GM12878 (cell line): ENCODE measurements at regions not wholly inside any gene's neighbourhood (a gene's known extent, or its start where the extent isn't known, plus 50 kb on each side); places are given as distances from the start of the nearest gene placed in this dataset.

Experiments
- ATAC-seq: fragments of 200-7000 bp; cut with Tn5 transposase; 3 replicates; pipeline ENCODE4 v1.9.1; 2020; ENCODE audit warnings: mild to moderate bottlenecking, moderate library complexity
- BruUV-seq: library from RNA; stranded (reverse); fragments of 400-500 nt; replicated peaks from 2 replicates; lab custom pipeline; 2021; lab: Mats Ljungman, UMichigan
- CTCF ChIA-PET: fragments of 300-600 bp; sonication (Branson Sonifier 250); formaldehyde crosslinking; extraction: SDS; loops from one replicate; lab custom pipeline; 2021; ENCODE audit warnings: inconsistent platforms; lab: Yijun Ruan, JAX
- POLR2A ChIA-PET: fragments of 350-600 bp; formaldehyde crosslinking; extraction: SDS; loops from one replicate; lab custom pipeline; 2021; ENCODE audit warnings: inconsistent platforms; lab: Charles Lee
- RAD21 ChIA-PET: fragments of 300-600 bp; sonication (Branson Sonifier 250); formaldehyde crosslinking; loops from one replicate; lab custom pipeline; 2023; ENCODE audit warnings: antibody characterized with exemption; ENCODE audit not compliant: unreplicated experiment; lab: Charles Lee
- SMC1A ChIA-PET: fragments of 300-600 bp; sonication (Branson Sonifier 250); formaldehyde crosslinking; loops from one replicate; lab custom pipeline; 2023; ENCODE audit not compliant: unreplicated experiment, uncharacterized antibody; lab: Charles Lee
- DNase-seq: peaks from one replicate; pipeline ENCODE4 v3.0.0-alpha.2; 2011; ENCODE audit warnings: low read depth, low spot score
- FAIRE-seq: peaks from 3 replicates; lab custom pipeline; 2011; peaks lifted over from hg19 to GRCh38; lab: Jason Lieb, UNC
- H2AFZ ChIP-seq: 2 replicates; pipeline ENCODE4 v1.6.0; 2011; ENCODE audit warnings: low read depth, low read length, control low read depth; ENCODE audit not compliant: control insufficient read depth
- H3K27ac ChIP-seq: 2 replicates; pipeline ENCODE4 v1.5.1; 2011; ENCODE audit warnings: control low read depth; ENCODE audit not compliant: control insufficient read depth, insufficient read depth
- H3K27me3 ChIP-seq, 2 experiments: replicated peaks in 1 of 2; 2 replicates each; pipeline versions ENCODE4 v1.6.0 to v1.6.1; 2011; ENCODE audit warnings: low read length in 1 of 2; ENCODE audit not compliant: control insufficient read depth in 2 of 2, insufficient read depth in 2 of 2
- H3K36me3 ChIP-seq, 2 experiments: 2 replicates each; pipeline ENCODE4 v1.5.1; 2011; ENCODE audit warnings: low read length in 1 of 2; ENCODE audit not compliant: control insufficient read depth in 2 of 2, insufficient read depth in 2 of 2
- H3K4me1 ChIP-seq: 2 replicates; pipeline ENCODE4 v1.6.1; 2011; ENCODE audit warnings: mild to moderate bottlenecking, low read length, moderate library complexity, mixed read lengths; ENCODE audit not compliant: control insufficient read depth, insufficient read depth
- H3K4me2 ChIP-seq: 2 replicates; pipeline ENCODE4 v1.6.0; 2011; ENCODE audit warnings: control low read depth; ENCODE audit not compliant: control insufficient read depth, insufficient read depth
- H3K4me3 ChIP-seq: fragments of 200-600 bp; sonication (generic); 2 replicates; pipeline ENCODE4 v1.5.1; 2016
- H3K79me2 ChIP-seq: 2 replicates; pipeline ENCODE4 v1.6.0; 2011; ENCODE audit warnings: low read length; ENCODE audit not compliant: control insufficient read depth, insufficient read depth
- H3K9ac ChIP-seq: 2 replicates; pipeline ENCODE4 v1.8.0; 2011; ENCODE audit warnings: low read length, control low read depth, mixed read lengths; ENCODE audit not compliant: control insufficient read depth, insufficient read depth
- H3K9me3 ChIP-seq: replicated peaks from 3 replicates; pipeline ENCODE4 v1.5.1; 2011; ENCODE audit warnings: mild to moderate bottlenecking, low read length; ENCODE audit not compliant: control insufficient read depth, insufficient read depth
- H4K20me1 ChIP-seq: 2 replicates; pipeline ENCODE4 v1.6.0; 2011; ENCODE audit not compliant: control insufficient read depth, insufficient read depth
- BACH1 ChIP-seq: fragments of 450-650 bp; IDR thresholded peaks from 2 replicates; pipeline ENCODE4 v1.6.1; 2017; ENCODE audit warnings: mild to moderate bottlenecking, borderline replicate concordance
- DPF2 ChIP-seq: fragments of 450-650 bp; IDR thresholded peaks from 2 replicates; pipeline ENCODE4 v1.6.1; 2017; ENCODE audit warnings: mild to moderate bottlenecking
- FOXM1 ChIP-seq: IDR thresholded peaks from 2 replicates; pipeline ENCODE4 v1.6.1; 2012; ENCODE audit warnings: low read depth, mild to moderate bottlenecking, inconsistent platforms, low read length, moderate library complexity
- HDAC2 ChIP-seq: fragments of 200-600 bp; sonication (generic); IDR thresholded peaks from 2 replicates; pipeline ENCODE4 v1.6.1; 2017
- NFXL1 ChIP-seq: fragments of 450-650 bp; IDR thresholded peaks from 2 replicates; pipeline ENCODE4 v1.6.1; 2017; ENCODE audit warnings: antibody characterized with exemption, mild to moderate bottlenecking, borderline replicate concordance
- PAX8 ChIP-seq: fragments of 450-650 bp; IDR thresholded peaks from 2 replicates; pipeline ENCODE4 v1.6.1; 2017; ENCODE audit warnings: mild to moderate bottlenecking, moderate library complexity
- RBBP5 ChIP-seq: fragments of 200-600 bp; sonication (generic); conservative IDR thresholded peaks from 2 replicates; pipeline ENCODE4 v1.6.1; 2016
- SUZ12 ChIP-seq: fragments of 200-600 bp; sonication (generic); IDR thresholded peaks from one replicate; pipeline ENCODE4 v1.6.1; 2018; ENCODE audit warnings: antibody characterized with exemption, mild to moderate bottlenecking; ENCODE audit not compliant: unreplicated experiment
- WGBS: methylation state at CpG from one replicate; pipeline ENCODE4 v1.1.6; 2016; ENCODE audit warnings: low lambda C conversion rate; ENCODE audit not compliant: insufficient replicate concordance, insufficient coverage; ENCODE audit errors: missing lambda C conversion rate; 5-methylcytosine and 5-hydroxymethylcytosine counted together
- in situ Hi-C: fragments of 300-500 bp; cut with MboI; formaldehyde crosslinking; loops from 9 replicates; pipeline ENCODE4 v1.14.3; 2018; ENCODE audit warnings: mixed read lengths
- intact Hi-C: fragments of 100-400 bp; cut with micrococcal nuclease; formaldehyde crosslinking; loops from one replicate; pipeline ENCODE4 v1.14.2; 2022; ENCODE audit not compliant: unreplicated experiment
- TF ChIP-seq, protein P1 (sequence below): IDR thresholded peaks from 2 replicates; pipeline ENCODE4 v1.6.1; 2012; ENCODE audit warnings: low read depth, low read length, improper control_type of control experiment

DNA sequence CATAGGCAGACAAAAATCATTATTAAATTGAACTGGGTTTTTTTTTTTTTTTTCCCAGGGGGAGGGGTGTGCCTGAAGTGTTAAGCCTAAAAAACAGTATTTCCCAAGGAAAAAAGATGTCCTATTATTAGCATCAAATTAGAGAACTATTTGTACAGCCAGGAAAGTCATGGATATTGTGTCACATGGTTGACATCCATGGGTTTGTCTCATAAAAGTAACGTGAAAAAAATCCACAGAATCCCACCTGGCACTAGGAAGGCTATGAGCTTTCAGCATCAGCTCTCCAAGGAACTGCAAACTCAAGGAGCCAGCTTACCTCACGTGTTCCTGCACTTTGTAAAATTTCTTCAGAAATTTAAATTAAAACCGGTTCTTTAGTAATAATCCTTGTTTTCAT is 69.1 kb upstream of the EGLN3 start:
- SMC1A ChIA-PET: interaction anchor here (0.8 to 11.4 kb wide), 24 partner anchors 9 to 202 kb away, joined by 3 to 132 read pairs (median 4); no protein-coding TSS in a partner anchor
- RAD21 ChIA-PET: interaction anchor here (0.8 to 7.4 kb wide), 19 partner anchors 12 to 177 kb away, joined by 3 to 41 read pairs (median 6); partner anchors contain the start of gene EGLN3
- BruUV-seq: no TSS peak
- no peaks in the 10 kb centered on the region for H3K9me3 ChIP-seq
- no peaks in the 10 kb centered on the region for H3K36me3 ChIP-seq
- no peaks in the 10 kb centered on the region; the same call in 1 of the 2 replicates for H3K79me2 ChIP-seq
- FAIRE-seq: no peak
- WGBS: 58% methylated on average over 3 of the region's 3 CpGs
- H2AFZ ChIP-seq: no peak overlapping the region; the same call in 1 of the 2 replicates
- POLR2A ChIA-PET: interaction anchor here (0.7 to 1.9 kb wide), 4 partner anchors 9 to 27 kb away, joined by 3 to 7 read pairs (median 4); no protein-coding TSS in a partner anchor
- TF ChIP-seq RBBP5 (no peak), SUZ12 (no peak), FOXM1 (no peak), HDAC2 (no peak), PAX8 (no peak), BACH1 (no peak), NFXL1 (no peak), DPF2 (no peak)
- TF ChIP-seq, protein P1, sequence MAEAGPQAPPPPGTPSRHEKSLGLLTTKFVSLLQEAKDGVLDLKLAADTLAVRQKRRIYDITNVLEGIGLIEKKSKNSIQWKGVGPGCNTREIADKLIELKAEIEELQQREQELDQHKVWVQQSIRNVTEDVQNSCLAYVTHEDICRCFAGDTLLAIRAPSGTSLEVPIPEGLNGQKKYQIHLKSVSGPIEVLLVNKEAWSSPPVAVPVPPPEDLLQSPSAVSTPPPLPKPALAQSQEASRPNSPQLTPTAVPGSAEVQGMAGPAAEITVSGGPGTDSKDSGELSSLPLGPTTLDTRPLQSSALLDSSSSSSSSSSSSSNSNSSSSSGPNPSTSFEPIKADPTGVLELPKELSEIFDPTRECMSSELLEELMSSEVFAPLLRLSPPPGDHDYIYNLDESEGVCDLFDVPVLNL: no peak
- intact Hi-C loops (no loop called here), in situ Hi-C loops (no loop called here)
- no peak overlapping the region for H3K9ac ChIP-seq
- ATAC-seq: no peak
- H3K27ac ChIP-seq: no peak overlapping the region
- H3K27me3 ChIP-seq: no peaks in the 10 kb centered on the region
- no peaks in the 10 kb centered on the region for H4K20me1 ChIP-seq
- no peak for DNase-seq
- H3K4me3 ChIP-seq: no peak overlapping the region
- peak overlapping the region; percentile 24; the same call in 1 of the 2 replicates for H3K4me2 ChIP-seq
- no peaks in the 10 kb centered on the region; the same call in 1 of the 2 replicates for H3K4me1 ChIP-seq
- CTCF ChIA-PET: interaction anchor here (0.8 to 2.6 kb wide), 11 partner anchors 11 to 172 kb away, joined by 3 to 8 read pairs (median 4); no protein-coding TSS in a partner anchor
